ENCODE measurements at regions not wholly inside any gene's neighbourhood (a gene's known extent, or its start where the extent isn't known, plus 50 kb on each side); places are given as distances from the start of the nearest gene placed in this dataset.

DNA sequence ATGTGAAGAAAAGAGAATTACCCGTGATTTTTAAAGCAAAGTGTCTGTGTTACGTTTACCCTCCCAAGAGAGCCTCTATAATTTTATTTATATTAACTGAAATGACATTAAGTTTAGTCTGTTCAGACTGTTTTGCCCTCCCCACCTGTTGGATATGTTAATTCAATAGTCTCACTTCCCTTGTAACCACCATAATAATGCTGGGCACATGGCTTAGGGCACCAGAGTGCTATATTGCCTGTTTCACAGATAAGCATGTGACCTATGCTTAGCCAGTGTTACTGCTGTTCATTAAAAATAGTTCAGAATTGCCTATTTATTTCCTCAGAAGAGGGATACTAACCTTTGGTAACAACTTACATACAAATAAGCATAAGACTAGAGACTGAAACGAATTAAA, 446.2 kb downstream of the FAT4 start:
- ATAC-seq = no peak
- TF ChIP-seq ZNF565 (CRISPR knock-in tag; conservative IDR thresholded peaks at IDR 0.05; ENCODE audit: low read depth) (no peak), PPARA (CRISPR knock-in tag; IDR thresholded peaks at IDR 0.05; ENCODE audit: borderline replicate concordance) (no peak), ZC3H10 (CRISPR knock-in tag; IDR thresholded peaks at IDR 0.05) (no peak)

DNA sequence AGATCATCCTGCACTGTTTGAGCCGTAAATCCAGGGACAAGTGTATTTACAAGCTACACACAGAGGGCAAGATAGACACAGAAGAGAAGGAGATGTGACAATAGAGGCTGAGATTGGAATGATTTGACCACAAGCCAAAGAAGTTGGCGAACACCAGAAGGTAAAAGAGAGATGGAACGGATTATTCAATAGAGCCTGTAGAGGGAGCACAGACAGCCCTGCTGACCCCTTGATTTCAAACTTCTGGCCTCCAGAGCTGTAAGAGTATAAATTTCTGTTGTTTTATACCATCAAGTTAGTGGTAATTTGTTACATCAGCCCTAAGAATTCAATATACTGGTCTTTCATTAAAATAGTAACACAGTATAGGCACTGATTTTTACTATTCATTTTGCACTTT, 447.8 kb downstream of the FAT4 start:
- ATAC-seq = no peak
- no peak for TF ChIP-seq ZNF70 (CRISPR knock-in tag; IDR thresholded peaks at IDR 0.05)
- TF ChIP-seq GLIS3 (CRISPR knock-in tag; IDR thresholded peaks at IDR 0.05) = no peak
- no peak for TF ChIP-seq BACH2 (CRISPR knock-in tag; IDR thresholded peaks at IDR 0.05; ENCODE audit: borderline replicate concordance)

DNA sequence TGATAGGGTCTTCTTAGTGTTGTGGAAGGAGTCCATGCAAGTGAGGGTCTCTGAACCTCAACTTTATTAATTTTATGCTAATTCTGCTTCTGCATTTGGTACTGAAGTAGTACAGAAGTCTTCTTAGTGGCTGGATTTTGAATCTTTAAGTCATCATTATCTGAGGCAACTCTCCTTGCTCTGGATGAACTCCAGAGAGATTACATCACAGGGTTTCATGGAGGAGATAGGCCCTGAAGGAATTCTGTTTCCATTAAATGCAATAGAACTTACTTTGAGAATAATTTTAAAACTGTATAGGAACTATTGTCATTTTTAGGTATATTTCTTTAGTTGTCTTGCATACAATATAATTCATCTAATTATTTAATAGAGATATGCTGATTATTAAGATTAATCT, 451.2 kb downstream of the FAT4 start:
- no peak for ATAC-seq
- no peak for TF ChIP-seq TOX (CRISPR knock-in tag; IDR thresholded peaks at IDR 0.05; ENCODE audit: borderline replicate concordance)
- TF ChIP-seq ZFP30 (CRISPR knock-in tag; IDR thresholded peaks at IDR 0.05) = no peak
- no peak for TF ChIP-seq ZFP3 (CRISPR knock-in tag; IDR thresholded peaks at IDR 0.05)
- TF ChIP-seq, protein P1, sequence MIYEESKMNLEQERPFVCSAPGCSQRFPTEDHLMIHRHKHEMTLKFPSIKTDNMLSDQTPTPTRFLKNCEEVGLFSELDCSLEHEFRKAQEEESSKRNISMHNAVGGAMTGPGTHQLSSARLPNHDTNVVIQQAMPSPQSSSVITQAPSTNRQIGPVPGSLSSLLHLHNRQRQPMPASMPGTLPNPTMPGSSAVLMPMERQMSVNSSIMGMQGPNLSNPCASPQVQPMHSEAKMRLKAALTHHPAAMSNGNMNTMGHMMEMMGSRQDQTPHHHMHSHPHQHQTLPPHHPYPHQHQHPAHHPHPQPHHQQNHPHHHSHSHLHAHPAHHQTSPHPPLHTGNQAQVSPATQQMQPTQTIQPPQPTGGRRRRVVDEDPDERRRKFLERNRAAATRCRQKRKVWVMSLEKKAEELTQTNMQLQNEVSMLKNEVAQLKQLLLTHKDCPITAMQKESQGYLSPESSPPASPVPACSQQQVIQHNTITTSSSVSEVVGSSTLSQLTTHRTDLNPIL (CRISPR knock-in tag; IDR thresholded peaks at IDR 0.05; ENCODE audit: low read depth) = no peak
- TF ChIP-seq ARNTL (CRISPR knock-in tag; IDR thresholded peaks at IDR 0.05; ENCODE audit: borderline replicate concordance, low read depth) = no peak

DNA sequence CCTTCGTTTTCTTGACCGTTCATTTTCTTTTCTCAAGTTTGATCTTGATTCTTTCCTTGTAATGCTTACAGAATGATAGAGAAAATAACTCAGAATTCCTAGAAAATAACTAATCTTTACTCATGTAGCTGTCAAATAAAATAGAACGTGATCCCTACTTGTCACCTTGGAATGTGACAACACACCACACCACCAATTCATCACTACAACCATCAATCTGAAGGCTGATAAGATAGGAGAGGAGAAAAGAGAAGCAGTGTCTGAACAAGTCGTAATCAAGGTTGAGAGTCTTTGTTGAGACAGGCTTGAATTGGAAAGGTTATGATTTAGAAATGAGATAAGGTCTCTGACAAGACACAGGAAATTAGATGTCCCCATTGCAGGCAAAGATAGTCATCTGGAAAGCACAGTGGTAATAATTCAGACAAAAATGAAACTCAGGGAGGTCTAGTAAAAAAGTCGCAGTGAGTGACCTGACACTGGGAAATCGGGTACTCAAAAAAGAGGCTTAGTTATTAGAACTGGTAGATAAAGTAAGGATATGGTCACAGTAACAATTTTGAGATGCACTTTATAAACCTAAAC, 456.2 kb downstream of the FAT4 start:
- no peak for ATAC-seq
- no peak for TF ChIP-seq ZNF565 (CRISPR knock-in tag; conservative IDR thresholded peaks at IDR 0.05; ENCODE audit: low read depth)
- no peak for TF ChIP-seq ESRRG (CRISPR knock-in tag; IDR thresholded peaks at IDR 0.05)
- TF ChIP-seq, protein P2, sequence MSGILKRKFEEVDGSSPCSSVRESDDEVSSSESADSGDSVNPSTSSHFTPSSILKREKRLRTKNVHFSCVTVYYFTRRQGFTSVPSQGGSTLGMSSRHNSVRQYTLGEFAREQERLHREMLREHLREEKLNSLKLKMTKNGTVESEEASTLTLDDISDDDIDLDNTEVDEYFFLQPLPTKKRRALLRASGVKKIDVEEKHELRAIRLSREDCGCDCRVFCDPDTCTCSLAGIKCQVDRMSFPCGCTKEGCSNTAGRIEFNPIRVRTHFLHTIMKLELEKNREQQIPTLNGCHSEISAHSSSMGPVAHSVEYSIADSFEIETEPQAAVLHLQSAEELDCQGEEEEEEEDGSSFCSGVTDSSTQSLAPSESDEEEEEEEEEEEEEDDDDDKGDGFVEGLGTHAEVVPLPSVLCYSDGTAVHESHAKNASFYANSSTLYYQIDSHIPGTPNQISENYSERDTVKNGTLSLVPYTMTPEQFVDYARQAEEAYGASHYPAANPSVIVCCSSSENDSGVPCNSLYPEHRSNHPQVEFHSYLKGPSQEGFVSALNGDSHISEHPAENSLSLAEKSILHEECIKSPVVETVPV (CRISPR knock-in tag; IDR thresholded peaks at IDR 0.05) = no peak

DNA sequence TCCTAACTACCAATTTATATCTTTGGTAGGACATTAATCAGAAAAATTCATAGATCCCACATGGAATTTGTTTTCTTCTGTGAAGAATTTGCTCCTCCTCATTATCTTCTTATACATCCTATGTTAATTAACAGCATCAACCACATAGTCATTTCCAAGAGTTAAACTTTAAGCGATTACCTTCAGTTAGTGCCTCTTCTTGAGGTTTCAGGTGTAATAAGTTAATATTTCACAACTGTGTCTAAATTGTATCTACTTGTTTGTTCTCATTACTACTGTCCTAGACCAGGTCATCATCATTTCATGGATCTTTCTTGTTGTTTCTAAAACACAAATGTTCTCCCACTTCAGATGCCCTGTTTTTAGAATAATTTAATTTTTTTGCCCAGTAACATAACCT, 457.9 kb downstream of the FAT4 start:
- no peak for ATAC-seq
- no peak for TF ChIP-seq RARB (CRISPR knock-in tag; IDR thresholded peaks at IDR 0.05)
- TF ChIP-seq ZFP3 (CRISPR knock-in tag; IDR thresholded peaks at IDR 0.05) = no peak
- no peak for TF ChIP-seq ARNTL (CRISPR knock-in tag; IDR thresholded peaks at IDR 0.05; ENCODE audit: borderline replicate concordance, low read depth)
- TF ChIP-seq ZNF8 (CRISPR knock-in tag; IDR thresholded peaks at IDR 0.05) = no peak
- no peak for TF ChIP-seq OSR1 (CRISPR knock-in tag; IDR thresholded peaks at IDR 0.05)
- TF ChIP-seq, protein P2 (CRISPR knock-in tag; IDR thresholded peaks at IDR 0.05) = no peak
- TF ChIP-seq ZNF70 (CRISPR knock-in tag; IDR thresholded peaks at IDR 0.05) = no peak
- TF ChIP-seq ISL1 (CRISPR knock-in tag; IDR thresholded peaks at IDR 0.05) = no peak
- no peak for TF ChIP-seq ZNF565 (CRISPR knock-in tag; conservative IDR thresholded peaks at IDR 0.05; ENCODE audit: low read depth)
- TF ChIP-seq ESRRG (CRISPR knock-in tag; IDR thresholded peaks at IDR 0.05) = no peak
- no peak for TF ChIP-seq CSDC2 (CRISPR knock-in tag; IDR thresholded peaks at IDR 0.05)
- no peak for TF ChIP-seq TOX (CRISPR knock-in tag; IDR thresholded peaks at IDR 0.05; ENCODE audit: borderline replicate concordance)
- TF ChIP-seq ZC3H10 (CRISPR knock-in tag; IDR thresholded peaks at IDR 0.05) = no peak
- TF ChIP-seq BACH2 (CRISPR knock-in tag; IDR thresholded peaks at IDR 0.05; ENCODE audit: borderline replicate concordance) = no peak
- no peak for TF ChIP-seq PPARA (CRISPR knock-in tag; IDR thresholded peaks at IDR 0.05; ENCODE audit: borderline replicate concordance)
- TF ChIP-seq, protein P3, sequence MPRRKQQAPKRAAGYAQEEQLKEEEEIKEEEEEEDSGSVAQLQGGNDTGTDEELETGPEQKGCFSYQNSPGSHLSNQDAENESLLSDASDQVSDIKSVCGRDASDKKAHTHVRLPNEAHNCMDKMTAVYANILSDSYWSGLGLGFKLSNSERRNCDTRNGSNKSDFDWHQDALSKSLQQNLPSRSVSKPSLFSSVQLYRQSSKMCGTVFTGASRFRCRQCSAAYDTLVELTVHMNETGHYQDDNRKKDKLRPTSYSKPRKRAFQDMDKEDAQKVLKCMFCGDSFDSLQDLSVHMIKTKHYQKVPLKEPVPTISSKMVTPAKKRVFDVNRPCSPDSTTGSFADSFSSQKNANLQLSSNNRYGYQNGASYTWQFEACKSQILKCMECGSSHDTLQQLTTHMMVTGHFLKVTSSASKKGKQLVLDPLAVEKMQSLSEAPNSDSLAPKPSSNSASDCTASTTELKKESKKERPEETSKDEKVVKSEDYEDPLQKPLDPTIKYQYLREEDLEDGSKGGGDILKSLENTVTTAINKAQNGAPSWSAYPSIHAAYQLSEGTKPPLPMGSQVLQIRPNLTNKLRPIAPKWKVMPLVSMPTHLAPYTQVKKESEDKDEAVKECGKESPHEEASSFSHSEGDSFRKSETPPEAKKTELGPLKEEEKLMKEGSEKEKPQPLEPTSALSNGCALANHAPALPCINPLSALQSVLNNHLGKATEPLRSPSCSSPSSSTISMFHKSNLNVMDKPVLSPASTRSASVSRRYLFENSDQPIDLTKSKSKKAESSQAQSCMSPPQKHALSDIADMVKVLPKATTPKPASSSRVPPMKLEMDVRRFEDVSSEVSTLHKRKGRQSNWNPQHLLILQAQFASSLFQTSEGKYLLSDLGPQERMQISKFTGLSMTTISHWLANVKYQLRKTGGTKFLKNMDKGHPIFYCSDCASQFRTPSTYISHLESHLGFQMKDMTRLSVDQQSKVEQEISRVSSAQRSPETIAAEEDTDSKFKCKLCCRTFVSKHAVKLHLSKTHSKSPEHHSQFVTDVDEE (CRISPR knock-in tag; IDR thresholded peaks at IDR 0.05) = no peak
